ENCODE measurements at regions not wholly inside any gene's neighbourhood (a gene's known extent, or its start where the extent isn't known, plus 50 kb on each side); places are given as distances from the start of the nearest gene placed in this dataset.

GRCh38 chr6:6716998-6717763, 128.7 kb downstream of the LY86 start:
- TF ChIP-seq, protein P1, sequence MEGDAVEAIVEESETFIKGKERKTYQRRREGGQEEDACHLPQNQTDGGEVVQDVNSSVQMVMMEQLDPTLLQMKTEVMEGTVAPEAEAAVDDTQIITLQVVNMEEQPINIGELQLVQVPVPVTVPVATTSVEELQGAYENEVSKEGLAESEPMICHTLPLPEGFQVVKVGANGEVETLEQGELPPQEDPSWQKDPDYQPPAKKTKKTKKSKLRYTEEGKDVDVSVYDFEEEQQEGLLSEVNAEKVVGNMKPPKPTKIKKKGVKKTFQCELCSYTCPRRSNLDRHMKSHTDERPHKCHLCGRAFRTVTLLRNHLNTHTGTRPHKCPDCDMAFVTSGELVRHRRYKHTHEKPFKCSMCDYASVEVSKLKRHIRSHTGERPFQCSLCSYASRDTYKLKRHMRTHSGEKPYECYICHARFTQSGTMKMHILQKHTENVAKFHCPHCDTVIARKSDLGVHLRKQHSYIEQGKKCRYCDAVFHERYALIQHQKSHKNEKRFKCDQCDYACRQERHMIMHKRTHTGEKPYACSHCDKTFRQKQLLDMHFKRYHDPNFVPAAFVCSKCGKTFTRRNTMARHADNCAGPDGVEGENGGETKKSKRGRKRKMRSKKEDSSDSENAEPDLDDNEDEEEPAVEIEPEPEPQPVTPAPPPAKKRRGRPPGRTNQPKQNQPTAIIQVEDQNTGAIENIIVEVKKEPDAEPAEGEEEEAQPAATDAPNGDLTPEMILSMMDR (IDR thresholded peaks at IDR 0.05) = no peak
- no peak for TF ChIP-seq POLR2A (IDR thresholded peaks at IDR 0.05)
